GM21515 (cell line): ENCODE measurements at regions not wholly inside any gene's neighbourhood (a gene's known extent, or its start where the extent isn't known, plus 50 kb on each side); places are given as distances from the start of the nearest gene placed in this dataset.

Source experiments
- ATAC-seq: cut with Tn5 transposase; IDR thresholded peaks from one replicate; pipeline ENCODE4 v1.9.1; 2021; ENCODE audit not compliant: unreplicated experiment

GRCh38 chr9:99282406-99282805 is 60.3 kb downstream of the SEC61B start:
- no peak for ATAC-seq

GRCh38 chr9:99285965-99286364 is 63.9 kb downstream of the SEC61B start:
- no peak for ATAC-seq

GRCh38 chr9:99286536-99286935 is 64.5 kb downstream of the SEC61B start:
- no peak for ATAC-seq

- no peak for ATAC-seq
Measured at GRCh38 chr9:99287641-99288040, 65.6 kb downstream of the SEC61B start.

GRCh38 chr9:99288830-99289229 is 66.7 kb downstream of the SEC61B start:
- ATAC-seq = no peak

GRCh38 chr9:99294850-99295461 is 72.9 kb downstream of the SEC61B start:
- no peak for ATAC-seq

GRCh38 chr9:99296291-99296951 is 74.3 kb downstream of the SEC61B start:
- ATAC-seq = no peak

- no peak for ATAC-seq
Measured at GRCh38 chr9:99298614-99299013, 76.5 kb downstream of the SEC61B start.

GRCh38 chr9:99299211-99300102 is 77.4 kb downstream of the SEC61B start:
- no peak for ATAC-seq

- no peak for ATAC-seq
Measured at GRCh38 chr9:99300103-99300439, 78.0 kb downstream of the SEC61B start.

- no peak for ATAC-seq
Measured at GRCh38 chr9:99300603-99301002, 78.5 kb downstream of the SEC61B start.

GRCh38 chr9:99303177-99303576 is 81.1 kb downstream of the SEC61B start:
- ATAC-seq = no peak

- no peak for ATAC-seq
Measured at GRCh38 chr9:99305124-99305523, 83.0 kb downstream of the SEC61B start.

GRCh38 chr9:99305820-99306811 is 84.0 kb downstream of the SEC61B start:
- no peak for ATAC-seq

GRCh38 chr9:99307851-99308250 is 85.8 kb downstream of the SEC61B start:
- no peak for ATAC-seq

GRCh38 chr9:99309141-99309939 is 87.3 kb downstream of the SEC61B start:
- ATAC-seq = no peak

- no peak for ATAC-seq
Measured at GRCh38 chr9:99312736-99313135, 90.7 kb downstream of the SEC61B start.

- ATAC-seq = no peak
Measured at GRCh38 chr9:99319048-99319447, 97.0 kb downstream of the SEC61B start.

GRCh38 chr9:99322299-99322698 is 100.2 kb downstream of the SEC61B start:
- ATAC-seq = no peak
